K562 (cell line): ENCODE measurements at regions not wholly inside any gene's neighbourhood (a gene's known extent, or its start where the extent isn't known, plus 50 kb on each side); places are given as distances from the start of the nearest gene placed in this dataset.

Experiments
- ATAC-seq: fragments of 200-7000 bp; cut with Tn5 transposase; 3 replicates; pipeline ENCODE4 v1.9.1; 2020; ENCODE audit warnings: moderate library complexity
- BruUV-seq: library from RNA; stranded (reverse); fragments of 400-500 nt; replicated peaks from 2 replicates; lab custom pipeline; 2021; lab: Mats Ljungman, UMichigan
- CTCF ChIA-PET: fragments of 300-600 bp; formaldehyde crosslinking; extraction: SDS; loops from one replicate; lab custom pipeline; 2021; ENCODE audit warnings: low intra/inter-chr PET ratio; lab: Yijun Ruan, JAX
- POLR2A ChIA-PET: fragments of 300-600, 350-650 bp; sonication (Branson Sonifier 250); formaldehyde crosslinking; extraction: SDS; loops from one replicate; lab custom pipeline; 2021; ENCODE audit warnings: antibody characterized with exemption, inconsistent platforms; lab: Yijun Ruan, JAX
- DNase-seq, 4 experiments: peaks; one replicate each; pipeline versions ENCODE4 v3.0.0 to v3.0.0-alpha.2; 2011 to 2018; ENCODE audit warnings: low spot score in 3 of 4, mixed read lengths in 3 of 4; ENCODE audit errors: extremely low read depth in 1 of 4
- FAIRE-seq: peaks from 2 replicates; lab custom pipeline; 2011; peaks lifted over from hg19 to GRCh38; lab: Jason Lieb, UNC
- H2AFZ ChIP-seq: 2 replicates; pipeline ENCODE4 v1.6.0; 2011; ENCODE audit warnings: low read depth, low read length, control low read depth, inconsistent platforms
- H3K27ac ChIP-seq: fragments of 200-600 bp; 3 replicates; pipeline ENCODE4 v1.8.0; 2011; ENCODE audit warnings: low read depth, mild to moderate bottlenecking, control low read depth, inconsistent platforms, low read length, moderate library complexity, mixed read lengths; ENCODE audit errors: extremely low read depth
- H3K27me3 ChIP-seq, 2 experiments: fragments of 300-600 bp in 1 of 2; 2 replicates in 1 of 2; 3 replicates in 1 of 2; pipeline versions ENCODE4 v1.6.0 to v1.8.0; 2011; ENCODE audit warnings: inconsistent platforms in 2 of 2, low read length in 2 of 2, mild to moderate bottlenecking in 1 of 2, mixed read lengths in 1 of 2, moderate library complexity in 1 of 2; ENCODE audit not compliant: control insufficient read depth in 2 of 2, insufficient read depth in 2 of 2
- H3K36me3 ChIP-seq: fragments of 300-600 bp; 3 replicates; pipeline ENCODE4 v1.8.0; 2011; ENCODE audit warnings: mild to moderate bottlenecking, low read length, inconsistent platforms; ENCODE audit not compliant: control insufficient read depth, insufficient read depth
- H3K4me1 ChIP-seq, 2 experiments: fragments of 200-600 bp in 1 of 2; replicated peaks in 1 of 2; 2 replicates in 1 of 2; 3 replicates in 1 of 2; pipeline versions ENCODE4 v1.5.1 to v1.8.0; 2011; ENCODE audit warnings: inconsistent platforms in 2 of 2, low read length in 2 of 2, mild to moderate bottlenecking in 1 of 2, mixed read lengths in 1 of 2, moderate library complexity in 1 of 2; ENCODE audit not compliant: control insufficient read depth in 2 of 2, insufficient read depth in 2 of 2
- H3K4me2 ChIP-seq: 2 replicates; pipeline ENCODE4 v1.6.1; 2011; ENCODE audit warnings: low read length, control low read depth, inconsistent platforms, mixed read lengths; ENCODE audit not compliant: insufficient read depth
- H3K4me3 ChIP-seq: fragments of 200-600 bp; sonication (generic), shearing (Covaris generic); 2 replicates; pipeline ENCODE4 v1.5.1; 2016; ENCODE audit warnings: control low read depth, inconsistent platforms
- H3K79me2 ChIP-seq: fragments of 200-600 bp; 3 replicates; pipeline ENCODE4 v1.8.0; 2011; ENCODE audit warnings: low read length, inconsistent platforms; ENCODE audit not compliant: control insufficient read depth, insufficient read depth
- H3K9ac ChIP-seq, 2 experiments: 2 replicates each; pipeline versions ENCODE4 v1.6.0 to v1.6.1; 2011; ENCODE audit warnings: low read depth in 2 of 2, low read length in 2 of 2, control low read depth in 1 of 2, inconsistent platforms in 1 of 2, mild to moderate bottlenecking in 1 of 2, mixed read lengths in 1 of 2; ENCODE audit not compliant: insufficient read depth in 1 of 2
- H3K9me1 ChIP-seq: one replicate; pipeline ENCODE4 v1.6.0; 2011; ENCODE audit warnings: inconsistent platforms, mild to moderate bottlenecking, low read length, moderate library complexity; ENCODE audit not compliant: control insufficient read depth, insufficient read depth
- H3K9me3 ChIP-seq: replicated peaks from 2 replicates; pipeline ENCODE4 v1.5.1; 2011; ENCODE audit warnings: low read depth, low read length, inconsistent platforms; ENCODE audit not compliant: control insufficient read depth, insufficient read depth
- H4K20me1 ChIP-seq: replicated peaks from 2 replicates; pipeline ENCODE4 v1.6.1; 2011; ENCODE audit warnings: low read length, inconsistent platforms, mixed read lengths; ENCODE audit not compliant: control insufficient read depth, insufficient read depth
- ARID4B ChIP-seq: sonication (generic); formaldehyde crosslinking; IDR thresholded peaks from 2 replicates; pipeline ENCODE4 v1.8.0; 2022; ENCODE audit warnings: mild to moderate bottlenecking, missing genetic modification reagents
- ARNT ChIP-seq, 2 experiments: fragments of 450-650 bp; IDR thresholded peaks; 2 replicates each; pipeline ENCODE4 v1.6.1; 2016; ENCODE audit warnings: mild to moderate bottlenecking in 1 of 2
- BCL6 ChIP-seq: fragments of 250-450 bp; sonication (Bioruptor Pico); IDR thresholded peaks from 2 replicates; pipeline ENCODE4 v1.4.0; 2020
- CBX3 ChIP-seq, 2 experiments: IDR thresholded peaks; 1 replicate in 1 of 2; 2 replicates in 1 of 2; pipeline ENCODE4 v1.6.1; 2012; ENCODE audit warnings: inconsistent platforms in 2 of 2, low read length in 2 of 2, borderline replicate concordance in 1 of 2, control low read depth in 1 of 2
- ELF2 ChIP-seq: fragments of 250-450 bp; sonication (Bioruptor Pico); IDR thresholded peaks from 2 replicates; pipeline ENCODE4 v1.5.0; 2021; ENCODE audit warnings: mild to moderate bottlenecking
- ETS2 ChIP-seq: IDR thresholded peaks from 2 replicates; pipeline ENCODE4 v1.6.1; 2016; ENCODE audit warnings: borderline replicate concordance, missing genetic modification characterization, mild to moderate bottlenecking, moderate library complexity, missing compliant biosample characterization; ENCODE audit not compliant: poor library complexity, severe bottlenecking
- FOXO4 ChIP-seq: fragments of 450-650 bp; formaldehyde crosslinking; IDR thresholded peaks from 2 replicates; pipeline ENCODE4 v1.4.0; 2020; ENCODE audit warnings: mild to moderate bottlenecking, moderate library complexity
- HNRNPL ChIP-seq: fragments of 200-400 bp; formaldehyde crosslinking; IDR thresholded peaks from 2 replicates; pipeline ENCODE4 v1.6.1; 2017; ENCODE audit warnings: low read depth, mild to moderate bottlenecking, low read length
- RB1 ChIP-seq: fragments of 450-650 bp; IDR thresholded peaks from 2 replicates; pipeline ENCODE4 v1.6.1; 2017; ENCODE audit warnings: low read depth, mild to moderate bottlenecking
- TFAP4 ChIP-seq: sonication (generic); formaldehyde crosslinking; IDR thresholded peaks from 2 replicates; pipeline ENCODE4 v1.8.0; 2022; ENCODE audit warnings: missing genetic modification reagents, mild to moderate bottlenecking, moderate library complexity, borderline replicate concordance
- TRIM25 ChIP-seq: fragments of 450-650 bp; IDR thresholded peaks from 2 replicates; pipeline ENCODE4 v1.7.0; 2016; ENCODE audit warnings: borderline replicate concordance
- ZKSCAN8 ChIP-seq: fragments of 200-800 bp; sonication (Bioruptor generic); IDR thresholded peaks from 2 replicates; pipeline ENCODE4 v1.6.1; 2016; ENCODE audit warnings: missing genetic modification characterization, missing compliant biosample characterization
- ZNF766 ChIP-seq: fragments of 200-800 bp; sonication (Bioruptor generic); conservative IDR thresholded peaks from 2 replicates; pipeline ENCODE4 v1.6.1; 2016; ENCODE audit warnings: missing genetic modification characterization, missing compliant biosample characterization
- ZZZ3 ChIP-seq: fragments of 450-650 bp; IDR thresholded peaks from 2 replicates; pipeline ENCODE4 v1.6.1; 2016; ENCODE audit warnings: antibody characterized with exemption, mild to moderate bottlenecking, moderate library complexity
- WGBS: fragments of 100-300 bp; shearing (Covaris generic); methylation state at CpG from one replicate; pipeline ENCODE4 v1.1.6; 2016; ENCODE audit warnings: low coverage, mixed read lengths; ENCODE audit not compliant: insufficient coverage; ENCODE audit errors: missing lambda C conversion rate; 5-methylcytosine and 5-hydroxymethylcytosine counted together
- in situ Hi-C: fragments of 300-500 bp; cut with MboI; formaldehyde crosslinking; loops from 4 replicates; pipeline ENCODE4 v1.15.0; 2018; ENCODE audit warnings: inconsistent platforms, mixed read lengths
- intact Hi-C: fragments of 100-400 bp; cut with micrococcal nuclease; formaldehyde crosslinking; loops from 2 replicates; pipeline ENCODE4 v1.14.2; 2022

GRCh38 chr2:30324245-30324908 is 93.0 kb downstream of the LBH start:
- no TSS peak for BruUV-seq
- no peaks in the 10 kb centered on the region for H3K79me2 ChIP-seq
- H3K9me3 ChIP-seq, result 0 out of 2 replicates have a peak, but pooled peaks cover 1% of the 10 kb centered on the region
- intact Hi-C loops, result no loop called here
- no peak overlapping the region for H3K9ac ChIP-seq
- no peak overlapping the region for H3K4me3 ChIP-seq
- H3K27me3 ChIP-seq, result peaks cover 27 to 34% of the 10 kb centered on the region in 2 experiments
- no peaks in the 10 kb centered on the region for H4K20me1 ChIP-seq
- H3K9me1 ChIP-seq, result no peaks in the 10 kb centered on the region
- no peaks in the 10 kb centered on the region for H3K4me1 ChIP-seq
- ChIA-PET POLR2A (interaction anchor here (1.1 to 1.2 kb wide), 2 partner anchors 11 to 18 kb away, joined by 4 to 5 read pairs; no protein-coding TSS in a partner anchor), CTCF (no interaction called here)
- no peak for ATAC-seq
- 10% methylated on average over 4 of the region's 4 CpGs for WGBS
- H3K36me3 ChIP-seq, result no peaks in the 10 kb centered on the region
- in situ Hi-C loops, result no loop called here
- H3K27ac ChIP-seq, result no peak overlapping the region
- FAIRE-seq, result no peak
- H3K4me2 ChIP-seq, result no peak overlapping the region
- H2AFZ ChIP-seq, result no peak overlapping the region
- no peak for DNase-seq
- TF ChIP-seq TFAP4 (CRISPR knock-in tag) (no peak), ZZZ3 (no peak), ELF2 (CRISPR knock-in tag) (no peak), ZKSCAN8 (CRISPR knock-in tag) (no peak), RB1 (no peak), FOXO4 (CRISPR knock-in tag) (no peak), HNRNPL (no peak), BCL6 (no peak), TRIM25 (no peak), ETS2 (tag) (no peak), ZNF766 (no peak), CBX3 (IDR thresholded peaks at IDR 0.05; ENCODE audit: borderline replicate concordance in 1 of 2, low read length in 2 of 2) (no peak), ARID4B (CRISPR knock-in tag) (no peak), ARNT (IDR thresholded peaks at IDR 0.05) (no peak)
